Neural progenitor cell (in vitro differentiated cells): ENCODE measurements at regions not wholly inside any gene's neighbourhood (a gene's known extent, or its start where the extent isn't known, plus 50 kb on each side); places are given as distances from the start of the nearest gene placed in this dataset.
A peak's percentile ranks its signal among the peaks of the same experiment; 100 is the strongest.

Source experiments
- DNase-seq: peaks from one replicate; pipeline ENCODE4 v3.0.0-alpha.2; 2016; ENCODE audit warnings: low spot score
- H2AFZ ChIP-seq: fragments of 200-600 bp; sonication (generic); replicated peaks from 2 replicates; pipeline ENCODE4 v1.6.1; 2016; ENCODE audit warnings: antibody characterized with exemption
- H3F3A ChIP-seq: fragments of 200-600 bp; sonication (generic); 2 replicates; pipeline ENCODE4 v1.6.1; 2016; ENCODE audit warnings: antibody characterized with exemption, low read depth
- H3K27ac ChIP-seq: fragments of 200-600 bp; sonication (generic); 2 replicates; pipeline ENCODE4 v1.5.1; 2016; ENCODE audit warnings: mild to moderate bottlenecking
- H3K27me3 ChIP-seq: fragments of 200-600 bp; sonication (generic); 2 replicates; pipeline ENCODE4 v1.6.1; 2016; ENCODE audit warnings: mild to moderate bottlenecking, moderate library complexity
- H3K36me3 ChIP-seq: fragments of 200-600 bp; sonication (generic); 2 replicates; pipeline ENCODE4 v1.5.1; 2016
- H3K4me1 ChIP-seq: fragments of 200-600 bp; sonication (generic); 2 replicates; pipeline ENCODE4 v1.6.1; 2016; ENCODE audit warnings: mixed run types
- H3K4me2 ChIP-seq: fragments of 200-600 bp; sonication (generic); 2 replicates; pipeline ENCODE4 v1.6.1; 2016
- H3K4me3 ChIP-seq: fragments of 200-600 bp; sonication (generic); 2 replicates; pipeline ENCODE4 v1.5.1; 2016
- H3K79me2 ChIP-seq: fragments of 200-600 bp; sonication (generic); 2 replicates; pipeline ENCODE4 v1.6.1; 2016; ENCODE audit warnings: low read depth
- H3K9ac ChIP-seq: fragments of 200-600 bp; sonication (generic); 2 replicates; pipeline ENCODE4 v1.6.1; 2016
- H3K9me3 ChIP-seq: fragments of 200-600 bp; sonication (generic); 2 replicates; pipeline ENCODE4 v1.5.1; 2016; ENCODE audit warnings: low read depth
- H4K20me1 ChIP-seq: fragments of 200-600 bp; sonication (generic); 2 replicates; pipeline ENCODE4 v1.6.1; 2016; ENCODE audit warnings: low read depth
- H3K27ac Mint-ChIP-seq: 3 replicates; pipeline ENCODE4 v1.8.0; 2021; ENCODE audit warnings: mixed read lengths
- H3K27me3 Mint-ChIP-seq: 2 replicates; pipeline ENCODE4 v1.8.0; 2022; ENCODE audit warnings: low read depth, mild to moderate bottlenecking, inconsistent platforms, moderate library complexity, mixed read lengths; ENCODE audit not compliant: insufficient read depth
- H3K36me3 Mint-ChIP-seq: 3 replicates; pipeline ENCODE4 v1.8.0; 2021; ENCODE audit warnings: mixed read lengths
- H3K4me1 Mint-ChIP-seq: 3 replicates; pipeline ENCODE4 v1.8.0; 2021; ENCODE audit warnings: mixed read lengths
- H3K4me3 Mint-ChIP-seq: 3 replicates; pipeline ENCODE4 v1.8.0; 2021; ENCODE audit warnings: mild to moderate bottlenecking, moderate library complexity, mixed read lengths
- H3K9me3 Mint-ChIP-seq: 3 replicates; pipeline ENCODE4 v1.8.0; 2020; ENCODE audit warnings: mixed read lengths
- CTCF ChIP-seq: fragments of 200-600 bp; sonication (generic); IDR thresholded peaks from 2 replicates; pipeline ENCODE4 v1.5.1; 2017; ENCODE audit warnings: antibody characterized with exemption, mild to moderate bottlenecking
- EZH2 ChIP-seq: fragments of 200-600 bp; sonication (generic); IDR thresholded peaks from 2 replicates; pipeline ENCODE4 v1.6.1; 2017; ENCODE audit warnings: antibody characterized with exemption, mild to moderate bottlenecking, moderate library complexity
- EZH2phosphoT487 ChIP-seq: fragments of 200-600 bp; sonication (generic); IDR thresholded peaks from 2 replicates; pipeline ENCODE4 v1.6.1; 2017; ENCODE audit warnings: antibody characterized with exemption

DNA sequence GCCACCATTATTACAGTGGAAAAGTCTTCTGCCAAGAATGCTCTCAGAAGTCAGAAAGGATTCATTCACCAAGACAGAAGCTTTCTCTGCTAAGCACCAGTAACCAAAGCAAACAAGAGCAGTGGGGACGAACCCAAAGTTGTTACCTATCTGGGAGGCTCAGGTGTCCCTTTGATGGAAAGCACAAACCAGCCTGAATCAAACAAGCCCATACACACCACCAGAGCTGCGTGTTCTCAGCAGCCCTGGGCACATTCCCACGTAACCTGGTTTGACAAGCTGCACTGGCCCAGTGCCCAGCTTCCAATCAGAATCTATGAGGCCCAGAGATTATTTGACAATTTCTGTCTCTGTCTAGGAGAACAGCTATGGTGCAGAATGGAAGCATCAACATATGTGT is 252.6 kb downstream of the ACTL7B start:
- TF ChIP-seq CTCF (no peak), EZH2 (no peak), EZH2phosphoT487 (no peak)
- DNase-seq: no peak

DNA sequence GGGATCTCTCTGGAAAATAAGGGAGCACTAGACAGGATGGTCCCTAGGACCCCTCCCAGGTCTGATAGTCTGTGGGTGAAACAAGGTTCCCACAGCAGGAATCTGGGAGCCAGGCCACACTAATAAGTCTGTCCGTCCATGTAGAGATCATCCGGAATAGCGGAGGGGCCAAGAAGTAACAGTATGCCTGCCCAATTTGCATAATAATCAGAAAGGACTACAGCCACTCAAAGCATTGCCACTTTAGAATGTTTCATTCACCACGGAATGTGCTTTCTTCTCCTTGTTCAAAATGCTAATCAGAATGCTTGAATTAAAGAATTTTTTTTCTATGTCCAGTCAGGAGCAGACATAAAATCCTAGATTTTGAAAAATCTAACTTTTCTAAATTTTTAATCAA is 254.9 kb downstream of the ACTL7B start:
- no peaks in the 10 kb centered on the region for H3K79me2 ChIP-seq
- H4K20me1 ChIP-seq: no peaks in the 10 kb centered on the region
- no peaks in the 10 kb centered on the region for H3K27me3 ChIP-seq
- TF ChIP-seq EZH2phosphoT487: no peak
- TF ChIP-seq CTCF: no peak
- no peak for TF ChIP-seq EZH2
- Mint-ChIP-seq H3K9me3 (no peaks in the 10 kb centered on the region), H3K27ac (no peak overlapping the region), H3K4me1 (peaks cover 3% of the 10 kb centered on the region), H3K4me3 (no peak overlapping the region), H3K36me3 (no peaks in the 10 kb centered on the region), H3K27me3 (peaks cover 8% of the 10 kb centered on the region)
- no peaks in the 10 kb centered on the region for H3F3A ChIP-seq
- no peak overlapping the region for H3K4me2 ChIP-seq
- no peak overlapping the region for H3K4me3 ChIP-seq
- DNase-seq: peak; percentile 10
- no peaks in the 10 kb centered on the region for H3K9me3 ChIP-seq
- H3K9ac ChIP-seq: no peak overlapping the region
- H3K4me1 ChIP-seq: no peaks in the 10 kb centered on the region
- no peak overlapping the region for H2AFZ ChIP-seq
- no peak overlapping the region for H3K27ac ChIP-seq
- H3K36me3 ChIP-seq: no peaks in the 10 kb centered on the region

More for the DNA sequence above, 252.6 kb downstream of the ACTL7B start:
- Mint-ChIP-seq H3K4me3 (no peak overlapping the region), H3K27me3 (peaks cover 12% of the 10 kb centered on the region), H3K27ac (no peak overlapping the region), H3K36me3 (no peaks in the 10 kb centered on the region), H3K4me1 (peaks cover 3% of the 10 kb centered on the region), H3K9me3 (no peaks in the 10 kb centered on the region)
- H3K4me1 ChIP-seq: no peaks in the 10 kb centered on the region
- no peak overlapping the region for H3K4me2 ChIP-seq
- no peaks in the 10 kb centered on the region for H3K79me2 ChIP-seq
- no peaks in the 10 kb centered on the region for H3K36me3 ChIP-seq
- no peak overlapping the region for H3K9ac ChIP-seq
- no peak overlapping the region for H2AFZ ChIP-seq
- H3K27ac ChIP-seq: no peak overlapping the region
- no peaks in the 10 kb centered on the region for H3K27me3 ChIP-seq
- no peaks in the 10 kb centered on the region for H3F3A ChIP-seq
- H3K9me3 ChIP-seq: no peaks in the 10 kb centered on the region
- H4K20me1 ChIP-seq: no peaks in the 10 kb centered on the region
- H3K4me3 ChIP-seq: no peak overlapping the region

- Mint-ChIP-seq H3K36me3 (no peaks in the 10 kb centered on the region), H3K27me3 (peaks cover 8% of the 10 kb centered on the region), H3K4me1 (peaks cover 3% of the 10 kb centered on the region), H3K9me3 (no peaks in the 10 kb centered on the region), H3K27ac (no peak overlapping the region), H3K4me3 (no peak overlapping the region)
- Histone ChIP-seq H3K4me2 (no peak overlapping the region), H3K79me2 (no peaks in the 10 kb centered on the region), H3K9me3 (no peaks in the 10 kb centered on the region), H3K4me3 (no peak overlapping the region), H3K9ac (no peak overlapping the region), H2AFZ (no peak overlapping the region), H3F3A (no peaks in the 10 kb centered on the region), H3K27me3 (no peaks in the 10 kb centered on the region), H3K27ac (no peak overlapping the region), H3K36me3 (no peaks in the 10 kb centered on the region), H4K20me1 (no peaks in the 10 kb centered on the region), H3K4me1 (no peaks in the 10 kb centered on the region)
- DNase-seq: no peak
- TF ChIP-seq EZH2phosphoT487 (no peak), CTCF (no peak)
These were observed 256.2 kb downstream of the ACTL7B start for GRCh38 chr9:108599571-108599970.

GRCh38 chr9:108591121-108591520 is 264.7 kb downstream of the ACTL7B start:
- Mint-ChIP-seq H3K9me3 (no peaks in the 10 kb centered on the region), H3K4me1 (no peaks in the 10 kb centered on the region), H3K27ac (no peak overlapping the region), H3K4me3 (no peak overlapping the region), H3K36me3 (no peaks in the 10 kb centered on the region), H3K27me3 (no peaks in the 10 kb centered on the region)
- Histone ChIP-seq H3K4me3 (no peak overlapping the region), H2AFZ (no peak overlapping the region), H3K27me3 (no peaks in the 10 kb centered on the region), H3K9me3 (no peaks in the 10 kb centered on the region), H4K20me1 (no peaks in the 10 kb centered on the region), H3K79me2 (no peaks in the 10 kb centered on the region), H3K27ac (no peak overlapping the region), H3F3A (no peaks in the 10 kb centered on the region), H3K4me2 (no peak overlapping the region), H3K4me1 (peaks cover 12% of the 10 kb centered on the region), H3K36me3 (no peaks in the 10 kb centered on the region), H3K9ac (no peak overlapping the region)
- TF ChIP-seq EZH2phosphoT487: no peak
- TF ChIP-seq EZH2: no peak
- no peak for TF ChIP-seq CTCF
- DNase-seq: no peak
